Glutamatergic neuron (in vitro differentiated cells): ENCODE measurements at regions not wholly inside any gene's neighbourhood (a gene's known extent, or its start where the extent isn't known, plus 50 kb on each side); places are given as distances from the start of the nearest gene placed in this dataset.
"Not testable (repeated sequence)": the region's sequence is repeated elsewhere in the genome, so short reads cannot be mapped to it uniquely, and the experiment has no call there.

Source experiments
- DNase-seq: peaks from one replicate; pipeline ENCODE4 v3.0.0; 2022
- H3K27ac Mint-ChIP-seq: one replicate; pipeline ENCODE4 v1.8.0; 2020; ENCODE audit warnings: mild to moderate bottlenecking, mixed read lengths, inconsistent platforms; ENCODE audit not compliant: unreplicated experiment
- H3K27me3 Mint-ChIP-seq: one replicate; pipeline ENCODE4 v1.8.0; 2020; ENCODE audit warnings: mild to moderate bottlenecking, moderate library complexity, mixed read lengths, inconsistent platforms; ENCODE audit not compliant: unreplicated experiment
- H3K36me3 Mint-ChIP-seq: one replicate; pipeline ENCODE4 v1.8.0; 2020; ENCODE audit warnings: mild to moderate bottlenecking, mixed read lengths, inconsistent platforms; ENCODE audit not compliant: unreplicated experiment
- H3K4me1 Mint-ChIP-seq: one replicate; pipeline ENCODE4 v1.8.0; 2020; ENCODE audit warnings: mild to moderate bottlenecking, low read depth, mixed read lengths, inconsistent platforms; ENCODE audit not compliant: unreplicated experiment
- H3K4me3 Mint-ChIP-seq: one replicate; pipeline ENCODE4 v1.8.0; 2020; ENCODE audit warnings: mild to moderate bottlenecking, mixed read lengths, inconsistent platforms; ENCODE audit not compliant: unreplicated experiment
- H3K9me3 Mint-ChIP-seq: one replicate; pipeline ENCODE4 v1.8.0; 2020; ENCODE audit warnings: mild to moderate bottlenecking, moderate library complexity, mixed read lengths, inconsistent platforms; ENCODE audit not compliant: unreplicated experiment
- TF ChIP-seq, protein P1 (sequence below): fragments of 200-600 bp; sonication (generic); IDR thresholded peaks from one replicate; pipeline ENCODE4 v1.5.0; 2021; ENCODE audit not compliant: partially characterized antibody, unreplicated experiment

DNA sequence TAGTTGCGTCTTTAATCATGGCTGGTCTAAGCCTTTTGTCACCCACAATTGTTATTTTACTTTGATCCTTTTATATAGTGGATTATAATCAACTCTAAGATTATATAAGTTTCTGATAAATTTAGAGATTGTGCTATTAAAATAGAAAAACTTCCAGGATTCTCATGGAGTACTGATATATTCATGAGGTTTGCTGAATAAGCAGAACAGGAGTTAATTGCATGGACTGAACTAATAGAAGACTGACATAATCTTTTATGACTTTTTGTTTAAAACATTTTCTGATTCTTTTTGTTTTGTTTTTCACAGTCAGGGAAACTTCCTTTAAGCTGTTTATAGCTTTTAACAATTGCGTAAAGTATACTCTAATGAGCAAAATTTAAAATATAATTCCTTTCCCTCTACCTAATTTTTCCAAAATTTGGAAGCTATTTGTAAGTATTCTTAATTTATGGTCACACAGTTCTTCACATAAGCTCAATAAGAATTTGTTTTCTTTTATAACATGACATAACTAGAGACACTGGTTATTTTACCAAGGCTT is 129.9 kb upstream of the TMEM260 start:
- no peak overlapping the region for H3K4me3 Mint-ChIP-seq
- peaks cover 8% of the 10 kb centered on the region for H3K9me3 Mint-ChIP-seq
- TF ChIP-seq, protein P1, sequence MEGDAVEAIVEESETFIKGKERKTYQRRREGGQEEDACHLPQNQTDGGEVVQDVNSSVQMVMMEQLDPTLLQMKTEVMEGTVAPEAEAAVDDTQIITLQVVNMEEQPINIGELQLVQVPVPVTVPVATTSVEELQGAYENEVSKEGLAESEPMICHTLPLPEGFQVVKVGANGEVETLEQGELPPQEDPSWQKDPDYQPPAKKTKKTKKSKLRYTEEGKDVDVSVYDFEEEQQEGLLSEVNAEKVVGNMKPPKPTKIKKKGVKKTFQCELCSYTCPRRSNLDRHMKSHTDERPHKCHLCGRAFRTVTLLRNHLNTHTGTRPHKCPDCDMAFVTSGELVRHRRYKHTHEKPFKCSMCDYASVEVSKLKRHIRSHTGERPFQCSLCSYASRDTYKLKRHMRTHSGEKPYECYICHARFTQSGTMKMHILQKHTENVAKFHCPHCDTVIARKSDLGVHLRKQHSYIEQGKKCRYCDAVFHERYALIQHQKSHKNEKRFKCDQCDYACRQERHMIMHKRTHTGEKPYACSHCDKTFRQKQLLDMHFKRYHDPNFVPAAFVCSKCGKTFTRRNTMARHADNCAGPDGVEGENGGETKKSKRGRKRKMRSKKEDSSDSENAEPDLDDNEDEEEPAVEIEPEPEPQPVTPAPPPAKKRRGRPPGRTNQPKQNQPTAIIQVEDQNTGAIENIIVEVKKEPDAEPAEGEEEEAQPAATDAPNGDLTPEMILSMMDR, result no peak
- H3K27me3 Mint-ChIP-seq, result no peaks in the 10 kb centered on the region
- no peak for DNase-seq
- no peaks in the 10 kb centered on the region for H3K4me1 Mint-ChIP-seq
- no peak overlapping the region for H3K27ac Mint-ChIP-seq
- H3K36me3 Mint-ChIP-seq, result peaks cover 21% of the 10 kb centered on the region

DNA sequence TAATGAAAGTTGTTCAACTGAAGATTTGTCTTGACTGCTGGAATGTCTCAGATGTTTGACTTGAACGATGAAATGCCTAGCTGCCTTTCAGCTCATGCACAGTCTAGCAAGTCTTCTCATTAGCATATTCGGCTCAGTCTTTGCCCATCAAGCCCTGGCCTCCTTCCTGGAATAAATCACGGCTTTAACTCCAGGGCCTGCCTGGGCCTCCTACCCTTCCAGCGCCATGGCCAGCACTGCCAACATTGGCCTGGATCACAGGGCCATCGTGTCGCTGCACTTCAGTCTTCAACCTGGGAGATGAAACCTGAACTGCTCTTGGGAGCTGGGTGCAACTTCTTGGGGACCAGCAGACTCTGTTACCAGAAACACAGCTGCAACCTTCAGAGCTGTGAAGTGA is 126.7 kb upstream of the TMEM260 start:
- H3K27ac Mint-ChIP-seq, result no peak overlapping the region
- peaks cover 23% of the 10 kb centered on the region for H3K36me3 Mint-ChIP-seq
- no peak for DNase-seq
- TF ChIP-seq, protein P1, result no peak
- peaks cover 5% of the 10 kb centered on the region for H3K9me3 Mint-ChIP-seq
- peaks cover 1% of the 10 kb centered on the region for H3K27me3 Mint-ChIP-seq
- H3K4me3 Mint-ChIP-seq, result no peak overlapping the region
- no peaks in the 10 kb centered on the region for H3K4me1 Mint-ChIP-seq

DNA sequence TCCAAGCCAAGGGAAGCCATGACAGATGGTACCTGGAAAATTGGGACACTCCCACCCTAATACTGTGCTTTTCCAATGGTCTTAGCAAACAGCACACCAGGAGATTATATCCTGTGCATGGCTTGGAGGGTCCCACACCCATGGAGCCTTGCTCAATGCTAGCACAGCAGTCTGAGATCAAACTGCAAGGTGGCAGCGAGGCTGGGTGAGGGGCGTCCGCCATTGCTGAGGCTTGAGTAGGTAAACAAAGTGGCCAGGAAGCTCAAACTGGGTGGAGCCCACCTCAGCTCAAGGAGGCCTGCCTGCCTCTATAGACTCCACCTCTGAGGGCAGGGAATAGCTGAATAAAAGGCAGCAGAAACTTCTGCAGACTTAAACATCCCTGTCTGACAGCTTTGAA is 124.9 kb upstream of the TMEM260 start:
- not testable (repeated sequence) for H3K27ac Mint-ChIP-seq, H3K4me1 Mint-ChIP-seq, H3K36me3 Mint-ChIP-seq, DNase-seq, H3K9me3 Mint-ChIP-seq, H3K27me3 Mint-ChIP-seq, H3K4me3 Mint-ChIP-seq

DNA sequence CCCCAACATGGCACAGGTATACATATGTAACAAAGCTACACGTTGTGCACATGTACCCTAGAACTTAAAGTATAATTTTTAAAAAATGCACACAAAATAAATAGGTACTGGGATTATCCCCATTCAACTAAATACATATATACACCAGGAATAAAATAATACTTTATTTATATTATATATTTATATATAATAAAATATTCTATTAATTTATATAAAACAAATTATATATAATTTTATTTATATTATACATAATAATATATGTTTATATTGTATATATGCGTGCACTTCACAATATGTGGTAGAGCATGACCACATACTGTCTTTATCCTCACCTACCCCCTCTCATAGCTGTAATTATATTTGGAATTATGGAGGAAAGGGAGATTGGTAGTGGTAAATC is 119.1 kb upstream of the TMEM260 start:
- Mint-ChIP-seq H3K27me3 (peaks cover 3% of the 10 kb centered on the region), H3K4me1 (no peaks in the 10 kb centered on the region), H3K4me3 (no peak overlapping the region), H3K27ac (no peak overlapping the region), H3K9me3 (no peaks in the 10 kb centered on the region), H3K36me3 (peaks cover 9% of the 10 kb centered on the region)
- DNase-seq, result no peak
- TF ChIP-seq, protein P1, result no peak

DNA sequence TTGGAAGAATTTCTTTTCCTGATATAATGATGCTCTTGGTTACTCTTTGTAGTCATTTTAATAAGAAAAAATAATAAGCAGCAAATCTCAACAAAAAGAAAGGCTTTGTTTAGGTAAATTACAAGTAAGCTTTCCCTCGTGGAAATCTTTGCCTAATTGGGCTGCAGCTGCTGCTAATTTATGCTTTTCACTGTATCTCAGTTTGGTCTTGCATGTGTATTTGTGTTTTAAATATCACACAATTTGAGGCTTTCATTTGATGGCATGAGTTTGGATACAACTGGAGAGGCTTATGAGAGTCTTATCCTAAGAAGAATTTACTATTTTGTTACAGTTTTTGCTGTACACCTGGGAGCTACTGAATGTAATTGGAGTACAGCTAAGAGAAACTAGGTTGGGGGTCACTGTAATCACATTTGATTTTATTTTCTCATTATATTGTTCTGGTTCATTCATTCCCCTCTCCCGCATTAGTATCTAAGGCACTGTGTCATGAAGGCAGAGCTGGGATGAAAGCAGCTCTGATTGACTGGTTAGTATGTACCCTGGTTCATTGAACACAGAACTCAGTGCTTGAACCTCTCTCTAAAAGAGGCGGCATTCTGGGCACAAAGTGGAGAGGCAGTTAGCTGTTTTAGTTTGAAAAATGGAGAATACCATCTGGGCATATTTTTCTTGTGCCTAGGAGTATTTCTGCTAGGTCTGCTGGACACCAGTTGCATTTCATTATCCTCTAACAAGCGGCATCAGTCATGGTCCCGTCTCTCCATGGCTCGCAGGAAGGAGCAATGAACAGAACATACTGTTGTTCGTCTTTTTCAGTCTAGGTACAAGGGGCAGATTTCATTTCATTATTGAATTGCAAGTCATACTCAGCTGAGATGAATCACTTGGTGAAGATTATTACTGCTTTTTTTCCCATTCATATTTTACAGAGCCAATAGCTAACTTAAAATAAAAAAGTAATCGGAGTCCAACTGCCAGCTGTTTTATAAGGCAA is 118.0 kb upstream of the TMEM260 start:
- Mint-ChIP-seq H3K27ac (no peak overlapping the region), H3K4me1 (no peaks in the 10 kb centered on the region), H3K9me3 (no peaks in the 10 kb centered on the region), H3K36me3 (peaks cover 4% of the 10 kb centered on the region), H3K4me3 (no peak overlapping the region), H3K27me3 (peaks cover 1% of the 10 kb centered on the region)
- TF ChIP-seq, protein P1, result no peak
- DNase-seq, result no peak
